H9 (cell line): ENCODE measurements at regions not wholly inside any gene's neighbourhood (a gene's known extent, or its start where the extent isn't known, plus 50 kb on each side); places are given as distances from the start of the nearest gene placed in this dataset.
"Not testable (repeated sequence)": the region's sequence is repeated elsewhere in the genome, so short reads cannot be mapped to it uniquely, and the experiment has no call there.

Experiments
- DNase-seq: peaks from one replicate; pipeline ENCODE4 v3.0.0-alpha.2; 2017
- H2AFZ ChIP-seq: one replicate; pipeline ENCODE4 v1.6.1; 2013; ENCODE audit warnings: mild to moderate bottlenecking, low read length, control low read depth, moderate library complexity
- H2AK5ac ChIP-seq: 2 replicates; pipeline ENCODE4 v1.6.1; 2013; ENCODE audit warnings: low read length, control low read depth, mixed read lengths; ENCODE audit not compliant: insufficient read length
- H2BK120ac ChIP-seq: one replicate; pipeline ENCODE4 v1.6.1; 2013; ENCODE audit warnings: low read depth, mild to moderate bottlenecking, low read length, control low read depth, inconsistent platforms; ENCODE audit not compliant: poor library complexity, severe bottlenecking
- H2BK12ac ChIP-seq: 2 replicates; pipeline ENCODE4 v1.6.1; 2013; ENCODE audit warnings: low read length, control low read depth, mixed read lengths, low read depth; ENCODE audit not compliant: insufficient read length
- H2BK15ac ChIP-seq: 2 replicates; pipeline ENCODE4 v1.6.1; 2013; ENCODE audit warnings: low read depth, low read length, control low read depth
- H2BK20ac ChIP-seq: one replicate; pipeline ENCODE4 v1.6.1; 2013; ENCODE audit warnings: low read depth, mild to moderate bottlenecking, low read length, control low read depth, inconsistent platforms; ENCODE audit not compliant: poor library complexity, severe bottlenecking
- H2BK5ac ChIP-seq: 2 replicates; pipeline ENCODE4 v1.6.1; 2013; ENCODE audit warnings: low read length, control low read depth, mixed read lengths; ENCODE audit not compliant: insufficient read length
- H3K14ac ChIP-seq: 2 replicates; pipeline ENCODE4 v1.6.1; 2013; ENCODE audit warnings: low read length, control low read depth; ENCODE audit not compliant: insufficient read depth
- H3K18ac ChIP-seq: 2 replicates; pipeline ENCODE4 v1.6.1; 2013; ENCODE audit warnings: low read depth, mild to moderate bottlenecking, mixed read lengths, low read length, control low read depth; ENCODE audit not compliant: insufficient read length
- H3K23ac ChIP-seq: 2 replicates; pipeline ENCODE4 v1.6.1; 2013; ENCODE audit warnings: low read length, control low read depth, mixed read lengths, low read depth; ENCODE audit not compliant: insufficient read length
- H3K23me2 ChIP-seq: 2 replicates; pipeline ENCODE4 v1.6.1; 2013; ENCODE audit warnings: low read depth, mild to moderate bottlenecking, mixed read lengths, low read length, control low read depth; ENCODE audit not compliant: insufficient read length, poor library complexity, severe bottlenecking
- H3K27ac ChIP-seq: 2 replicates; pipeline ENCODE4 v1.5.1; 2013; ENCODE audit warnings: low read length, control low read depth, mixed read lengths, low read depth; ENCODE audit not compliant: insufficient read length
- H3K27me3 ChIP-seq: 2 replicates; pipeline ENCODE4 v1.6.1; 2013; ENCODE audit warnings: low read length, control low read depth, inconsistent platforms; ENCODE audit not compliant: insufficient read depth
- H3K4ac ChIP-seq: 2 replicates; pipeline ENCODE4 v1.6.1; 2013; ENCODE audit warnings: low read depth, mild to moderate bottlenecking, control low read depth, inconsistent platforms, low read length, moderate library complexity
- H3K4me1 ChIP-seq: 2 replicates; pipeline ENCODE4 v1.6.1; 2013; ENCODE audit warnings: low read length, control low read depth, inconsistent platforms; ENCODE audit not compliant: insufficient read depth
- H3K4me2 ChIP-seq: 2 replicates; pipeline ENCODE4 v1.6.1; 2013; ENCODE audit warnings: low read length, control low read depth, mixed read lengths; ENCODE audit not compliant: insufficient read length, insufficient read depth
- H3K56ac ChIP-seq: 2 replicates; pipeline ENCODE4 v1.6.1; 2013; ENCODE audit warnings: low read depth, mild to moderate bottlenecking, mixed read lengths, low read length, control low read depth; ENCODE audit not compliant: insufficient read length
- H3K79me1 ChIP-seq: 2 replicates; pipeline ENCODE4 v1.6.1; 2013; ENCODE audit warnings: low read depth, mild to moderate bottlenecking, moderate library complexity, low read length, control low read depth, inconsistent platforms; ENCODE audit not compliant: insufficient read depth, poor library complexity, severe bottlenecking
- H3K79me2 ChIP-seq: 2 replicates; pipeline ENCODE4 v1.6.1; 2013; ENCODE audit warnings: low read length, control low read depth, inconsistent platforms; ENCODE audit not compliant: insufficient read depth
- H3K9ac ChIP-seq: 2 replicates; pipeline ENCODE4 v1.6.1; 2013; ENCODE audit warnings: low read length, control low read depth, mixed read lengths; ENCODE audit not compliant: insufficient read length; ENCODE audit errors: extremely low read depth
- H3K9me3 ChIP-seq: one replicate; pipeline ENCODE4 v1.6.1; 2013; ENCODE audit warnings: low read depth, low read length, inconsistent platforms; ENCODE audit not compliant: control insufficient read depth
- H3T11ph ChIP-seq: one replicate; pipeline ENCODE4 v1.6.1; 2013; ENCODE audit warnings: mild to moderate bottlenecking, low read length, control low read depth, inconsistent platforms
- H4K20me1 ChIP-seq: one replicate; pipeline ENCODE4 v1.6.1; 2013; ENCODE audit not compliant: control insufficient read depth, insufficient read length, insufficient read depth
- H4K5ac ChIP-seq: 2 replicates; pipeline ENCODE4 v1.6.1; 2013; ENCODE audit warnings: low read depth, mild to moderate bottlenecking, mixed read lengths, low read length, control low read depth; ENCODE audit not compliant: insufficient read length
- H4K8ac ChIP-seq: replicated peaks from 2 replicates; pipeline ENCODE4 v1.6.1; 2013; ENCODE audit warnings: low read length, control low read depth, mixed read lengths, low read depth; ENCODE audit not compliant: insufficient read length
- H4K91ac ChIP-seq: 2 replicates; pipeline ENCODE4 v1.6.1; 2013; ENCODE audit warnings: low read depth, mild to moderate bottlenecking, moderate library complexity, mixed read lengths, low read length, control low read depth; ENCODE audit not compliant: insufficient read length
- H3K27ac Mint-ChIP-seq, 3 experiments: 2 replicates in 2 of 3; 3 replicates in 1 of 3; pipeline ENCODE4 v1.8.0; 2020 to 2021; ENCODE audit warnings: mixed read lengths in 3 of 3, mild to moderate bottlenecking in 1 of 3, moderate library complexity in 1 of 3
- H3K27me3 Mint-ChIP-seq: 2 replicates; pipeline ENCODE4 v1.8.0; 2021; ENCODE audit warnings: low read depth, mild to moderate bottlenecking, moderate library complexity, mixed read lengths
- H3K36me3 Mint-ChIP-seq, 3 experiments: 2 replicates in 2 of 3; 3 replicates in 1 of 3; pipeline ENCODE4 v1.8.0; 2020 to 2021; ENCODE audit warnings: low read depth in 3 of 3, mixed read lengths in 3 of 3; ENCODE audit not compliant: insufficient read depth in 1 of 3
- H3K4me1 Mint-ChIP-seq, 2 experiments: 2 replicates each; pipeline ENCODE4 v1.8.0; 2020; ENCODE audit warnings: mixed read lengths in 2 of 2
- H3K4me3 Mint-ChIP-seq, 2 experiments: 2 replicates in 1 of 2; 3 replicates in 1 of 2; pipeline ENCODE4 v1.8.0; 2020 to 2021; ENCODE audit warnings: mild to moderate bottlenecking in 2 of 2, mixed read lengths in 2 of 2, moderate library complexity in 1 of 2
- H3K9me3 Mint-ChIP-seq, 2 experiments: 2 replicates in 1 of 2; 3 replicates in 1 of 2; pipeline ENCODE4 v1.8.0; 2020; ENCODE audit warnings: mild to moderate bottlenecking in 2 of 2, mixed read lengths in 2 of 2, moderate library complexity in 1 of 2
- WGBS: extraction: QIAGEN DNeasy Blood & Tissue Kit; methylation state at CpG from one replicate; pipeline ENCODE4 v1.1.7; 2013; ENCODE audit warnings: missing lambda C conversion rate, low lambda C conversion rate, mixed read lengths; ENCODE audit not compliant: insufficient read length; ENCODE audit errors: extremely low coverage; 5-methylcytosine and 5-hydroxymethylcytosine counted together

GRCh38 chr15:21352670-21353318, 87.5 kb downstream of the POTEB3 start:
- H2BK120ac ChIP-seq, H3K9me3 ChIP-seq, H2AK5ac ChIP-seq, H3K56ac ChIP-seq, H3K9ac ChIP-seq, H3K27ac ChIP-seq, H3K4me2 ChIP-seq, H2BK15ac ChIP-seq, H3K79me2 ChIP-seq, H2BK5ac ChIP-seq, H2BK12ac ChIP-seq, H3K4ac ChIP-seq, H3K79me1 ChIP-seq, H4K91ac ChIP-seq, H4K20me1 ChIP-seq, H3K23me2 ChIP-seq, H3K4me1 ChIP-seq, H3K14ac ChIP-seq, H4K8ac ChIP-seq, H3K27me3 ChIP-seq, H2AFZ ChIP-seq, H3K23ac ChIP-seq, H3K27ac Mint-ChIP-seq, H3K4me3 Mint-ChIP-seq, H3K18ac ChIP-seq, DNase-seq, H3K9me3 Mint-ChIP-seq, H3K36me3 Mint-ChIP-seq, H3K4me1 Mint-ChIP-seq, H3T11ph ChIP-seq, H4K5ac ChIP-seq, H3K27me3 Mint-ChIP-seq, H2BK20ac ChIP-seq: not testable (repeated sequence)
- WGBS = no CpG with 5 or more reads among the region's 40 CpGs

GRCh38 chr15:21344960-21345359, 95.3 kb downstream of the POTEB3 start:
- not testable (repeated sequence) for H3T11ph ChIP-seq, H3K27ac ChIP-seq, H4K20me1 ChIP-seq, H3K9me3 Mint-ChIP-seq, H2BK5ac ChIP-seq, H3K14ac ChIP-seq, H4K5ac ChIP-seq, H2BK15ac ChIP-seq, H3K9ac ChIP-seq, H3K27me3 Mint-ChIP-seq, H2BK20ac ChIP-seq, H3K4me1 ChIP-seq, H4K91ac ChIP-seq, H2BK12ac ChIP-seq, H3K27ac Mint-ChIP-seq, H3K56ac ChIP-seq, H3K4ac ChIP-seq, H3K18ac ChIP-seq, H3K4me2 ChIP-seq, H2AK5ac ChIP-seq, H2BK120ac ChIP-seq, DNase-seq, H3K4me3 Mint-ChIP-seq, H3K36me3 Mint-ChIP-seq, H3K4me1 Mint-ChIP-seq, H3K23ac ChIP-seq, H3K79me2 ChIP-seq, H3K9me3 ChIP-seq, H3K27me3 ChIP-seq, H4K8ac ChIP-seq, H3K23me2 ChIP-seq, H3K79me1 ChIP-seq, H2AFZ ChIP-seq
- no CpG with 5 or more reads among the region's 47 CpGs for WGBS
